CD4-positive, alpha-beta T cell treated with Interleukin-15 for 1 hour (primary cell): ENCODE measurements at regions not wholly inside any gene's neighbourhood (a gene's known extent, or its start where the extent isn't known, plus 50 kb on each side); places are given as distances from the start of the nearest gene placed in this dataset.
A peak's percentile ranks its signal among the peaks of the same experiment; 100 is the strongest.
"Not testable (repeated sequence)": the region's sequence is repeated elsewhere in the genome, so short reads cannot be mapped to it uniquely, and the experiment has no call there.

Source experiments
- DNase-seq: peaks from one replicate; pipeline ENCODE4 v3.0.0-alpha.2; 2020

- no peak for DNase-seq
Measured at GRCh38 chr3:177249203-177249602, 51.9 kb upstream of the TBL1XR1 start.

GRCh38 chr3:177250151-177250550, 52.9 kb upstream of the TBL1XR1 start:
- no peak for DNase-seq

- no peak for DNase-seq
Measured at GRCh38 chr3:177251755-177252154, 54.5 kb upstream of the TBL1XR1 start.

- no peak for DNase-seq
Measured at GRCh38 chr3:177257006-177257405, 59.7 kb upstream of the TBL1XR1 start.

- no peak for DNase-seq
Measured at GRCh38 chr3:177257625-177258024, 60.3 kb upstream of the TBL1XR1 start.

- no peak for DNase-seq
Measured at GRCh38 chr3:177262396-177262795, 65.1 kb upstream of the TBL1XR1 start.

GRCh38 chr3:177263615-177264368, 66.5 kb upstream of the TBL1XR1 start:
- DNase-seq, result no peak

- DNase-seq, result not testable (repeated sequence)
Measured at GRCh38 chr3:177271811-177272501, 74.7 kb upstream of the TBL1XR1 start.

GRCh38 chr3:177278016-177278415, 80.7 kb upstream of the TBL1XR1 start:
- DNase-seq, result no peak

- DNase-seq, result no peak
Measured at GRCh38 chr3:177279118-177279815, 82.0 kb upstream of the TBL1XR1 start.

- peak; percentile 51 for DNase-seq
Measured at GRCh38 chr3:177281292-177282118, 84.2 kb upstream of the TBL1XR1 start.

GRCh38 chr3:177282119-177282655, 84.9 kb upstream of the TBL1XR1 start:
- no peak for DNase-seq

- DNase-seq, result no peak
Measured at GRCh38 chr3:177283983-177284382, 86.7 kb upstream of the TBL1XR1 start.

GRCh38 chr3:177284383-177284881, 87.2 kb upstream of the TBL1XR1 start:
- DNase-seq, result peak; percentile 30

GRCh38 chr3:177286034-177286433, 88.8 kb upstream of the TBL1XR1 start:
- no peak for DNase-seq

GRCh38 chr3:177287231-177287630, 89.9 kb upstream of the TBL1XR1 start:
- no peak for DNase-seq

GRCh38 chr3:177290633-177291032, 93.4 kb upstream of the TBL1XR1 start:
- DNase-seq, result no peak

GRCh38 chr3:177294221-177294620, 96.9 kb upstream of the TBL1XR1 start:
- no peak for DNase-seq

- DNase-seq, result no peak
Measured at GRCh38 chr3:177295116-177295515, 97.8 kb upstream of the TBL1XR1 start.

- no peak for DNase-seq
Measured at GRCh38 chr3:177299250-177299649, 102.0 kb upstream of the TBL1XR1 start.

- no peak for DNase-seq
Measured at GRCh38 chr3:177300039-177300833, 103.0 kb upstream of the TBL1XR1 start.

GRCh38 chr3:177300842-177301241, 103.6 kb upstream of the TBL1XR1 start:
- DNase-seq, result no peak
